MM.1S (cell line): ENCODE measurements at regions not wholly inside any gene's neighbourhood (a gene's known extent, or its start where the extent isn't known, plus 50 kb on each side); places are given as distances from the start of the nearest gene placed in this dataset.

Source experiments
- EZH2 ChIP-seq: fragments of 300-600 bp; sonication (generic); optimal IDR thresholded peaks from 2 replicates; pipeline ENCODE3; 2017; ENCODE audit warnings: low read depth, mild to moderate bottlenecking, antibody characterized with exemption, low read length, mixed read lengths
- EZH2phosphoT487 ChIP-seq: fragments of 300-600 bp; sonication (generic); IDR thresholded peaks from 2 replicates; pipeline ENCODE4 v1.6.1; 2018; ENCODE audit warnings: antibody characterized with exemption, low read length
- TF ChIP-seq, protein P1 (sequence below): fragments of 300-600 bp; sonication (generic); IDR thresholded peaks from 2 replicates; pipeline ENCODE4 v1.5.1; 2016; ENCODE audit warnings: antibody characterized with exemption, low read length, mixed read lengths

DNA sequence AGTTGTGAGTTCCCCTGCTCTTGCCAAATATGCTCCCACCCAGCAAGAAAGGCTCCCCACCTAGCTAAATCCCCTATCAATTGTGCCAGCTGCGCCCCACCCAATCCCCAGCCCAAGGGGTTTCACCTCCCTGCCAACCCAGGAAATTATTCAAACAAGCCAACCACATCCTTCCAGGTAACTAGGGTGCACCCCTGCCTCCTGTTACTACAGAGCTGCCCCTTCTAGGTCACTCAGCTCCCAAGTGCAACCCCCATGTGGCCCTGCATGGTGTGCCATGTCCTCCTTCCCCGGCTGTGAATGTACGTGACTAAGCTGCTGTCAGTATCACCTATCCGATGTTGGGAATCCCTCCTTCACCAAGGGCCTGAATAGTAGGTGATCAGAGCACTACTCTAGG, 91.2 kb upstream of the LDAH start:
- TF ChIP-seq, protein P1, sequence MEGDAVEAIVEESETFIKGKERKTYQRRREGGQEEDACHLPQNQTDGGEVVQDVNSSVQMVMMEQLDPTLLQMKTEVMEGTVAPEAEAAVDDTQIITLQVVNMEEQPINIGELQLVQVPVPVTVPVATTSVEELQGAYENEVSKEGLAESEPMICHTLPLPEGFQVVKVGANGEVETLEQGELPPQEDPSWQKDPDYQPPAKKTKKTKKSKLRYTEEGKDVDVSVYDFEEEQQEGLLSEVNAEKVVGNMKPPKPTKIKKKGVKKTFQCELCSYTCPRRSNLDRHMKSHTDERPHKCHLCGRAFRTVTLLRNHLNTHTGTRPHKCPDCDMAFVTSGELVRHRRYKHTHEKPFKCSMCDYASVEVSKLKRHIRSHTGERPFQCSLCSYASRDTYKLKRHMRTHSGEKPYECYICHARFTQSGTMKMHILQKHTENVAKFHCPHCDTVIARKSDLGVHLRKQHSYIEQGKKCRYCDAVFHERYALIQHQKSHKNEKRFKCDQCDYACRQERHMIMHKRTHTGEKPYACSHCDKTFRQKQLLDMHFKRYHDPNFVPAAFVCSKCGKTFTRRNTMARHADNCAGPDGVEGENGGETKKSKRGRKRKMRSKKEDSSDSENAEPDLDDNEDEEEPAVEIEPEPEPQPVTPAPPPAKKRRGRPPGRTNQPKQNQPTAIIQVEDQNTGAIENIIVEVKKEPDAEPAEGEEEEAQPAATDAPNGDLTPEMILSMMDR = no peak
- TF ChIP-seq EZH2 (no peak), EZH2phosphoT487 (no peak)
